ENCODE measurements at regions not wholly inside any gene's neighbourhood (a gene's known extent, or its start where the extent isn't known, plus 50 kb on each side); places are given as distances from the start of the nearest gene placed in this dataset.
A peak's percentile ranks its signal among the peaks of the same experiment; 100 is the strongest.
"Not testable (repeated sequence)": the region's sequence is repeated elsewhere in the genome, so short reads cannot be mapped to it uniquely, and the experiment has no call there.

GRCh38 chr2:126952216-126952615 lies 53.5 kb downstream of the TEX51 start:
- no peak for DNase-seq (ENCODE audit: low spot score)

DNA sequence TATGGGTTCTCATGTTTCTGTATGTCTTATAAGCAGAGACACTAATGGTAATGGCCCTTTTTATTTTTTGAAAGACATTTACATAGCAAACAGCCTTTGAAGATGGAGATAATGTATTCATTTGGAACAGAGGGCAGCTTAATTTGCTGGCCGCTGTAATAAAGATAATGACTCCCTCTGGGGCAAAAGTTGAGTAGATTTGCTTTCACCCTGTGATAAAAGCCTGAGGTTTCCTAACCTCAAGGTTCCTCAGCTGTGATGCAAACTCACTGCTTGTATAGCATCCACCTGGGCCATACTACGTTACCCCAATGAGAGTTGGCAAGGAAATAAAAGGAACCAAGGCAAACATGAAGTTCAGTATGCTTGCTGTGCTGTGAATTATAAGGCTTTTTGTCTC lies 54.8 kb downstream of the TEX51 start:
- no peak for DNase-seq (ENCODE audit: low spot score)

DNA sequence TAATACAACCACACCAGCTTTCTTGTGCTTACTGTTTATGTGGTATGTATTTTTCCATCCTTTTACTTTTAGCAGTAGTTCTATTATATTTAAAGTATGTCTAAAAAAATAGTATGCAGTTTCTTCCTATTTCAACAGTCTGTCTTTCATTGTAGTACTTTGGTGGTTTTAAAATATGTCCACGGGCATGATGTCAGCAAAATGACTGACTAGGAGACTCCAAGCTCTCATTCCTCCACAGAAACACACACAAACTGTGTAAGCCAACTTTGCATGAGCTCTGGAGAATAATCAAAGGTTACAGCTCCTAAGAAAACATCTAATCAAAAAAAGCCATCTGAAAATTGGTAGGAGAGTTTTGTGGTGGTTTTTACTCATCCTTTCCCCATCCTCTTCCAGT lies 56.1 kb downstream of the TEX51 start:
- DNase-seq (ENCODE audit: low spot score), result no peak

DNA sequence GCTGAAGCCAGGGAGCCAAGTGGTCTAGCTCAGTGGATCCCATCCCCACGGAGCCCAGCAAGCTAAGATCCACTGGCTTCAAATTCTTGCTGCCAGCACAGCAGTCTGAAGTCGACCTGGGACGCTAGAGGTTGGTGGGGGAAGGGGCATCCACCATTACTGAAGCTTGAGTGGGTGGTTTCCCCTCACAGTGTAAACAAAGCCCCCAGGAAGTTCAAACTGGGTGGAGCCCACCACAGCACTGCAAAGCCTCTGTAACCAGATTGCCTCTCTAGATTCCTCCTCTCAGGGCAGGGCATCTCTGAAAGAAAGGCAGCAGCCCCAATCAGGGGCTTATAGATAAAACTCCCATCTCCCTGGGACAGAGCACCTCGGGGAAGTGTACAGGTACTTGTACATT lies 58.1 kb downstream of the TEX51 start:
- DNase-seq (ENCODE audit: low spot score), result not testable (repeated sequence)

DNA sequence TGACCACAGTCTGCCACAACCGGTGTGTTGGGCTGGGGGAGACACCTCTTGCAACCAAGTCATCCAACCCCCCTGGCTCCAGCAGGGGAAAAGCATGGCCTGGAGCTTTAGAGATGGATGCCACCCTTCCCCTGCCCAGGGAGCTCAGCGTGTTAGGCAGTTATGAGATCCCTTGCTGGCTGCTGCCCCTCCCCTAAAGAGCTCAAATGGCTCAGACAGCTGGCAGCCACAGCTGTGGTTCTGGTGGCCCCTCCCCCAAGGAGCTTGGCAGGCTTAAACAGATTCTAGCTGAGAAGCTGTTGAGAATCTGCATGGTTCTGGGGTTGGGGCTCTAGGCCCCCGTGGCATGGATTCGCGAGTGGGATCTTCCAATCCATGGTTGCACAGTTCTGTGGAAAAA lies 64.7 kb downstream of the TEX51 start:
- DNase-seq (ENCODE audit: low spot score), result no peak

GRCh38 chr2:126966601-126967000 lies 67.9 kb downstream of the TEX51 start:
- no peak for DNase-seq (ENCODE audit: low spot score)

GRCh38 chr2:126970583-126970982 lies 71.9 kb downstream of the TEX51 start:
- DNase-seq (ENCODE audit: low spot score), result peak; percentile 49

DNA sequence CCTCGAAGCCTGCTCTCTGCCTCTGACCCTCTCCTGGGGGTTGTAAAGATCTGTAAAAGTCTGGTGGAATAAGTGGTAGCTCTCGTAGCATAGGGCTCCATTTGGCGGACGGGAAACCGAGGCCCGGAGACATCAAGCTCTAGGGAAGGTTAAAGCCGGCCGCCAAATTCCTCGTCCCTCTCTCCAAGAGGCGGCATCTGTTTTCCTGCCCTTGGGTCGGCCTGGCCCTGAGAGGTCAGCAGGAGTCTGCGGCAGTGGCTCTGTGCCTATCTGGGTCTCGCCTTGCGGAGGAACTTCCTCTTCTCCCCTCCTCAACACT lies 72.4 kb downstream of the TEX51 start:
- no peak for DNase-seq (ENCODE audit: low spot score)

DNA sequence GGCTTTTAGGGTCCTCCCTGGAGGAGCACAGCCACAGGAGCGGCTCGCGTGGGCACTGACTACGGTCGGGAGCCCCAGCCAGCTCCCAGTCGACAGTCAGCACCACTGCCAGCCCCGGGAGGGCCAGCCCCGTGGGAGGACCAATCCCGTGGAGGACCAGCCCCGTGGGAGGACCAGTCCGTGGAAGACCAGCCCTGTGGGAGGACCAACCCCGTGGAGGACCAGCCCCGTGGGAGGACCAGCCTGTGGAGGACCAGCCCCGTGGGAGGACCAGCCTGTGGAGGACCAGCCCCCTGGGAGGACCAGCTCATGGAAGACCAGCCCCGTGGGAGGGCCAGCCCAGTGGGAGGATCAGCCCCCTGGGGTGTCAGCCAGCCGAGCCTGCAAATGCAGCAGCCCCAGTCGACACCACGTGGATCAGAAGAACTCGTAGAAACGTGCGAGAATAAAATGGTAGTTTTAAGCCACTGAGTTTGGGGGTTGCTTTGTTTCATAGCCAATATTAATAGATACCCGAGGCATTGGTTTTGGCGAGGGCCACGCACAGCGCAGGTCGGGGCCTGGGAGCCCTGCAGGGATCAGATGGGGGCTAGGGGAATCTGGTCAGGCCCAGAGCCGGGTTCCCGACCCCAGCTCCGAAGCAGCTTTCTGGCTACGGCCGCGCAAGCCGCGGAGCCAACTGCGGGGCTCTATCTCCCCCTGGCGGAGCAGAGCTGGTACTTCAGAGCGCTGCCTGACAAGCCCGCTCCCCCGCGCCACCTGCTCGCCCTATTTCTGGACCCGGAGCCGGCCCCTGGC lies 73.0 kb downstream of the TEX51 start:
- peak; percentile 64 for DNase-seq (ENCODE audit: low spot score)

- DNase-seq (ENCODE audit: low spot score), result no peak
Observed at GRCh38 chr2:126972279-126972626, 73.6 kb downstream of the TEX51 start.

GRCh38 chr2:126973745-126974144 lies 75.1 kb downstream of the TEX51 start:
- DNase-seq (ENCODE audit: low spot score), result no peak

- peak; percentile 79 for DNase-seq (ENCODE audit: low spot score)
Observed at GRCh38 chr2:126975671-126976655, 77.3 kb downstream of the TEX51 start.

- no peak for DNase-seq (ENCODE audit: low spot score)
Observed at GRCh38 chr2:126976721-126977328, 78.1 kb downstream of the TEX51 start.

DNA sequence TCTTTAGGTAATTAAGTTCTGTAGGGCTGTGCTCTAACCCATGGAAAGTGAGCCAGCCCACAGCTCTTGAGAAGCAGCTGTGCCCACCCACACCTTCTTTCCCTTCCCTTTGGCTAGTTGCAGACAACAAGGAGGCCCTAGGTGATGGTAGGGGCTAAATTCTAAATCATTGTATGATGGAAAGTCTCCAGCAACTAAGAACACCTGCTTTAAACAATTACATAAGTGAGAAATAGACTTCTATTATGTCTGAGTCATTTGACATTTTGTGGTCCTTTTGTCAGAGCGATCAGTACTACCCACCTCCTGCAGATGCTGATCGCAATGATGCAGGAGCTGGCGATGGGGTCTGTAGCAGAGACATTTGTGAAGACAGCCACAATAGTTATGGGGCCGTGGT lies 79.6 kb downstream of the TEX51 start:
- no peak for DNase-seq (ENCODE audit: low spot score)

- no peak for DNase-seq (ENCODE audit: low spot score)
Observed at GRCh38 chr2:126979039-126980003, 80.6 kb downstream of the TEX51 start.

GRCh38 chr2:126981476-126981875 lies 82.8 kb downstream of the TEX51 start:
- DNase-seq (ENCODE audit: low spot score), result no peak

GRCh38 chr2:126982935-126983334 lies 84.2 kb downstream of the TEX51 start:
- DNase-seq (ENCODE audit: low spot score), result no peak

GRCh38 chr2:126986631-126987187 lies 88.0 kb downstream of the TEX51 start:
- DNase-seq (ENCODE audit: low spot score), result peak; percentile 62

DNA sequence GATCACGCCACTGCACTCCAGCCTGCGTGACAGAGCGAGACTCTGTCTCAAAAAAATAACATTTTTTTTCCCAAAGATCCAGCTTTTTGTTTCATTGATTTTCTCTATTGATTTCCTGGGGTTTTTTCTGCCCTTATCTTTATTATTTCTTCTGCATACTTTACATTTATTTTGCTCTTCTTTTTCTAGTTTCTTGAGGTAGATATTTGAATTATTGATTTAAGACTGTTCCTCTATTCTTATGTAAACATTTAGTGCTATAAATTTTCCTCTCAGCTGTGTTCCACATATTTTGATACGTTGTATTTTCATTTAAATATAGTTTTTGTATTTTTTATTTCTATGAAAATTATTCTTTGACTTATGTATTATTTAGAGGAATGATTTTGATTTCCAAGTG lies 89.8 kb downstream of the TEX51 start:
- DNase-seq (ENCODE audit: low spot score), result no peak

GRCh38 chr2:126989064-126989463 lies 90.4 kb downstream of the TEX51 start:
- not testable (repeated sequence) for DNase-seq (ENCODE audit: low spot score)

DNA sequence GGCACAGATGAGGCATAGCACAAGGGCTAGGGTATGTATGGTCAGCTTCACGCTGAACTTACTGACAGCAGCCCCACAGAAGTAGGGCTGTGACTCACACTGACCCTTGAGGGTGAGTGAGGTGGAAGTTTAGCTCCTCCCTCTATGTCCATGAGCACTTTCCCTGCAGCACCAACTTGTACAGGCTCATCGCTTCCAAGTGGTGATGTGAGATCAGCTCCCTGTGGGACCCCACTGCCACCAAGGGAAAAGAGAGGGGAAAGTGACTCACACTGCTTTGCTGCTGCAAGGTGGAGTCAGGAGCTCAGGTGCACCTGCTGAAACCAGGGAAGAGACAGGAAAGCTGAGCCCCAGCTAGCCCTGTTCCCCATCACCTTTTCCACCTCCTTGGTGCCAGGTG lies 91.5 kb downstream of the TEX51 start:
- no peak for DNase-seq (ENCODE audit: low spot score)

All from umbilical cord (tissue), 1 donor.